Gastroesophageal sphincter (tissue), 3 donors: ENCODE measurements at regions not wholly inside any gene's neighbourhood (a gene's known extent, or its start where the extent isn't known, plus 50 kb on each side); places are given as distances from the start of the nearest gene placed in this dataset.

Experiments used
- POLR2A ChIP-seq, 2 donors: fragments of 450-650 bp; IDR thresholded peaks; one replicate each; pipeline ENCODE4 v1.6.1; 2017; ENCODE audit warnings: antibody characterized with exemption in 2 of 2, mild to moderate bottlenecking in 2 of 2, moderate library complexity in 1 of 2
- POLR2AphosphoS5 ChIP-seq: sonication (generic); formaldehyde crosslinking; IDR thresholded peaks from one replicate; pipeline ENCODE4 v1.6.1; 2017; ENCODE audit warnings: antibody characterized with exemption
- TF ChIP-seq, protein P1 (sequence below), 4 experiments: fragments of 200-600 bp in 2 of 4; fragments of 450-650 bp in 2 of 4; sonication (generic) in 1 of 4; IDR thresholded peaks; one replicate each; pipeline ENCODE4 v1.5.1; 2017 to 2019; ENCODE audit warnings: antibody characterized with exemption in 4 of 4, mild to moderate bottlenecking in 2 of 4, moderate library complexity in 2 of 4

- TF ChIP-seq POLR2A (IDR thresholded peaks at IDR 0.05) (no peak), POLR2AphosphoS5 (no peak)
- TF ChIP-seq, protein P1, sequence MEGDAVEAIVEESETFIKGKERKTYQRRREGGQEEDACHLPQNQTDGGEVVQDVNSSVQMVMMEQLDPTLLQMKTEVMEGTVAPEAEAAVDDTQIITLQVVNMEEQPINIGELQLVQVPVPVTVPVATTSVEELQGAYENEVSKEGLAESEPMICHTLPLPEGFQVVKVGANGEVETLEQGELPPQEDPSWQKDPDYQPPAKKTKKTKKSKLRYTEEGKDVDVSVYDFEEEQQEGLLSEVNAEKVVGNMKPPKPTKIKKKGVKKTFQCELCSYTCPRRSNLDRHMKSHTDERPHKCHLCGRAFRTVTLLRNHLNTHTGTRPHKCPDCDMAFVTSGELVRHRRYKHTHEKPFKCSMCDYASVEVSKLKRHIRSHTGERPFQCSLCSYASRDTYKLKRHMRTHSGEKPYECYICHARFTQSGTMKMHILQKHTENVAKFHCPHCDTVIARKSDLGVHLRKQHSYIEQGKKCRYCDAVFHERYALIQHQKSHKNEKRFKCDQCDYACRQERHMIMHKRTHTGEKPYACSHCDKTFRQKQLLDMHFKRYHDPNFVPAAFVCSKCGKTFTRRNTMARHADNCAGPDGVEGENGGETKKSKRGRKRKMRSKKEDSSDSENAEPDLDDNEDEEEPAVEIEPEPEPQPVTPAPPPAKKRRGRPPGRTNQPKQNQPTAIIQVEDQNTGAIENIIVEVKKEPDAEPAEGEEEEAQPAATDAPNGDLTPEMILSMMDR (IDR thresholded peaks at IDR 0.05): no peak
Measured at GRCh38 chr6:44540881-44541280, 153.4 kb downstream of the CDC5L start.
